Stomach (tissue), 4 donors: ENCODE measurements at regions not wholly inside any gene's neighbourhood (a gene's known extent, or its start where the extent isn't known, plus 50 kb on each side); places are given as distances from the start of the nearest gene placed in this dataset.

Source experiments
- CTCF ChIP-seq, 7 experiments: fragments of 450-650 bp in 4 of 7; fragments of 200-600 bp in 3 of 7; sonication (generic) in 3 of 7; IDR thresholded peaks; one replicate each; pipeline ENCODE4 v1.5.1; 2016 to 2019; ENCODE audit warnings: antibody characterized with exemption in 7 of 7, control low read depth in 2 of 7, mild to moderate bottlenecking in 1 of 7
- POLR2A ChIP-seq, 4 donors: fragments of 450-650 bp; IDR thresholded peaks; one replicate each; pipeline ENCODE4 v1.6.1; 2016; ENCODE audit warnings: antibody characterized with exemption in 4 of 4, control low read depth in 2 of 4, mild to moderate bottlenecking in 1 of 4, moderate library complexity in 1 of 4
- POLR2AphosphoS5 ChIP-seq, 3 donors: sonication (generic); formaldehyde crosslinking; IDR thresholded peaks; one replicate each; pipeline ENCODE4 v1.6.1; 2016; ENCODE audit warnings: antibody characterized with exemption in 3 of 3

GRCh38 chr18:77197073-77197472 is 52.6 kb upstream of the GALR1 start:
- no peak for TF ChIP-seq POLR2AphosphoS5 (IDR thresholded peaks at IDR 0.05)
- no peak for TF ChIP-seq POLR2A (IDR thresholded peaks at IDR 0.05)
- TF ChIP-seq CTCF (IDR thresholded peaks at IDR 0.05): no peak
